ENCODE measurements at regions not wholly inside any gene's neighbourhood (a gene's known extent, or its start where the extent isn't known, plus 50 kb on each side); places are given as distances from the start of the nearest gene placed in this dataset.

- no peak for TF ChIP-seq POLR2AphosphoS5 (IDR thresholded peaks at IDR 0.05; ENCODE audit: low read depth, low read length)
- no peak for TF ChIP-seq CEBPB (IDR thresholded peaks at IDR 0.05; ENCODE audit: low read depth)
- TF ChIP-seq MAX (IDR thresholded peaks at IDR 0.05): no peak
- TF ChIP-seq EZH2phosphoT487 (IDR thresholded peaks at IDR 0.05; ENCODE audit: borderline replicate concordance): no peak
- TF ChIP-seq SRF (IDR thresholded peaks at IDR 0.05; ENCODE audit: low read depth): no peak
- TF ChIP-seq SIN3A (IDR thresholded peaks at IDR 0.05; ENCODE audit: low read depth): no peak
Measured at GRCh38 chr9:1155602-1156001, 105.4 kb downstream of the DMRT2 start (continued).

- H3K9me2 ChIP-seq (ENCODE audit: insufficient read depth): no peaks in the 10 kb centered on the region
- ChIA-PET CTCF (no interaction called here), POLR2A (no interaction called here), RAD21 (ENCODE audit: low non-redundant PET in 1 of 2, low total read pairs in 2 of 2, uncharacterized antibody in 2 of 2, unreplicated experiment in 2 of 2) (no interaction called here)
- H3K79me2 ChIP-seq (ENCODE audit: insufficient read depth, low read length): no peaks in the 10 kb centered on the region
- H3K36me3 ChIP-seq (ENCODE audit: control insufficient read depth in 1 of 2, insufficient read depth in 2 of 2, low read length in 2 of 2): no peaks in the 10 kb centered on the region
- DNase-seq (ENCODE audit: low read depth, low spot score): no peak
- H3K4me1 ChIP-seq (ENCODE audit: control insufficient read depth in 1 of 2, insufficient read depth in 2 of 2, low read length in 2 of 2): no peaks in the 10 kb centered on the region
- H4K20me1 ChIP-seq (ENCODE audit: insufficient read depth): no peaks in the 10 kb centered on the region
- intact Hi-C loops (cut with micrococcal nuclease): no loop called here
- H3K9me3 ChIP-seq (ENCODE audit: control insufficient read depth in 1 of 2, insufficient read depth in 1 of 2, low read depth in 1 of 2, low read length in 2 of 2): peaks cover 0 to 4% of the 10 kb centered on the region in 2 experiments; a peak in 1 of 4 replicates
- no peaks in the 10 kb centered on the region for H3K27me3 ChIP-seq (ENCODE audit: insufficient read depth, low read length)
- no TSS peak for BruUV-seq (replicated peaks)
- no peak overlapping the region for H3K9ac ChIP-seq (ENCODE audit: low read length)
- H3K4me3 ChIP-seq (replicated peaks in 1 of 2; ENCODE audit: low read depth in 1 of 2, low read length in 2 of 2): no peak overlapping the region
- ATAC-seq: no peak
- no peak overlapping the region for H3K4me2 ChIP-seq (ENCODE audit: low read length)
- no peak overlapping the region for H3K27ac ChIP-seq (ENCODE audit: low read depth, low read length)
- no peak overlapping the region for H2AFZ ChIP-seq (ENCODE audit: low read depth, low read length, poor library complexity, severe bottlenecking)
- TF ChIP-seq SIN3A (IDR thresholded peaks at IDR 0.05; ENCODE audit: low read depth) (no peak), ZFX (IDR thresholded peaks at IDR 0.05) (no peak), CBX3 (IDR thresholded peaks at IDR 0.05; ENCODE audit: low read depth) (no peak), CEBPB (IDR thresholded peaks at IDR 0.05; ENCODE audit: low read depth) (no peak), CTCF (IDR thresholded peaks at IDR 0.05 in 2 of 3, conservative IDR thresholded peaks at IDR 0.05 in 1 of 3; ENCODE audit: borderline replicate concordance in 1 of 3, insufficient read depth in 1 of 3, low read depth in 2 of 3, low read length in 2 of 3) (no peak), YY1 (IDR thresholded peaks at IDR 0.05; ENCODE audit: extremely low read depth, insufficient replicate concordance, low read depth, low read length) (no peak), SRF (IDR thresholded peaks at IDR 0.05; ENCODE audit: low read depth) (no peak), RAD21 (IDR thresholded peaks at IDR 0.05; ENCODE audit: low read depth) (no peak), REST (IDR thresholded peaks at IDR 0.05; ENCODE audit: low read depth) (no peak), MAX (IDR thresholded peaks at IDR 0.05) (no peak), EZH2 (IDR thresholded peaks at IDR 0.05) (no peak), EGR1 (IDR thresholded peaks at IDR 0.05; ENCODE audit: low read depth) (no peak), EZH2phosphoT487 (IDR thresholded peaks at IDR 0.05; ENCODE audit: borderline replicate concordance) (no peak), ZBTB33 (IDR thresholded peaks at IDR 0.05; ENCODE audit: extremely low read depth, insufficient replicate concordance, low read length) (no peak), SP1 (IDR thresholded peaks at IDR 0.05; ENCODE audit: low read depth) (no peak), POLR2A (IDR thresholded peaks at IDR 0.05; ENCODE audit: borderline replicate concordance, extremely low read depth, insufficient read depth, insufficient read length) (no peak)
Measured at GRCh38 chr9:1156794-1157550, 106.8 kb downstream of the DMRT2 start.

All from HCT116 (cell line).